GM18873 (cell line): ENCODE measurements at regions not wholly inside any gene's neighbourhood (a gene's known extent, or its start where the extent isn't known, plus 50 kb on each side); places are given as distances from the start of the nearest gene placed in this dataset.

Experiments
- ATAC-seq: cut with Tn5 transposase; IDR thresholded peaks from one replicate; pipeline ENCODE4 v1.9.1; 2021; ENCODE audit warnings: mild to moderate bottlenecking, moderate library complexity, moderate number of reproducible peaks; ENCODE audit not compliant: unreplicated experiment, low FRiP score

DNA sequence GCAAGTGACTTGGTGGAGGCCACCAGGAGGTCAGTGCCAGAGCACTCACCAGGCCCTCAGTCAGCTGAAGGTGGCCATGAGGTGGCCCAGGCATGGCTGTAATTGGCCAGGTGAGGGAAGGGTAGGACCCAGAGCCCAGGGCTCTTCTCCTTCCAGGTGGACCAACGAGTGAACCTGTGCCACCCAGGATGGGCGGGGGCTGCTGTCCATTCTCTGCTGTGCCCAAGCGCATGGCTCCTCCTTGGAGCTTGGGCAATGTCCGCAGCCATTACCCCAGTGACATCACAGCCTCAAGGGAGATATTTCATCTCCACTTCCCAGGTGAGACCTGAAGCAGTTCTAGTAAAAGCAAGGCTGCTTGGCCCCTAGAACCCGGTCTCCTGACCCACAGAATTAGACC lies 303.0 kb upstream of the FOXF1 start:
- no peak for ATAC-seq

GRCh38 chr16:86209202-86209601 lies 301.1 kb upstream of the FOXF1 start:
- no peak for ATAC-seq

GRCh38 chr16:86210403-86211193 lies 299.7 kb upstream of the FOXF1 start:
- no peak for ATAC-seq

DNA sequence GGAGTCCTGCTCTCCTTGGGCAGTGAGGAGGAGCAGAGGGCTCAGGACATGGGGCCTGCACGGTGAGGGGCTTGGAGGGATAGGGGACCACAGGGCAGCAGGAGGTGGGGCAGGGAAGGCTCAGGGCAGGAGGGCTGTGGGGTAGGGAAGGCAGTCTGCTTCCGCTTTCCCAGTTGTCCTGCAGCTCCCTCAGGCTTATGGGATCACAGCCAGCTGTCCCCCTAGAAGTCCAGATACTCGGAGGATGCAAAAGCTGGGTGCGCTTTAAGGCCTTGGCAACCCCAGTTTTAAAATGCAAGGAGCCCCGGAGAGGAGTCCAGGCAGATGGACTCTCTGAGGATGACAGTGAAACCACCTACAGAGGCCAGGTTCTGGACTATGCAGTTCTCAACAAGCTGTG lies 299.1 kb upstream of the FOXF1 start:
- no peak for ATAC-seq

- ATAC-seq, result no peak
Observed at GRCh38 chr16:86211800-86212199, 298.5 kb upstream of the FOXF1 start.

GRCh38 chr16:86212706-86213436 lies 297.5 kb upstream of the FOXF1 start:
- ATAC-seq, result no peak

GRCh38 chr16:86213437-86214205 lies 296.7 kb upstream of the FOXF1 start:
- ATAC-seq, result no peak

- no peak for ATAC-seq
Observed at GRCh38 chr16:86214326-86215232, 295.7 kb upstream of the FOXF1 start.

DNA sequence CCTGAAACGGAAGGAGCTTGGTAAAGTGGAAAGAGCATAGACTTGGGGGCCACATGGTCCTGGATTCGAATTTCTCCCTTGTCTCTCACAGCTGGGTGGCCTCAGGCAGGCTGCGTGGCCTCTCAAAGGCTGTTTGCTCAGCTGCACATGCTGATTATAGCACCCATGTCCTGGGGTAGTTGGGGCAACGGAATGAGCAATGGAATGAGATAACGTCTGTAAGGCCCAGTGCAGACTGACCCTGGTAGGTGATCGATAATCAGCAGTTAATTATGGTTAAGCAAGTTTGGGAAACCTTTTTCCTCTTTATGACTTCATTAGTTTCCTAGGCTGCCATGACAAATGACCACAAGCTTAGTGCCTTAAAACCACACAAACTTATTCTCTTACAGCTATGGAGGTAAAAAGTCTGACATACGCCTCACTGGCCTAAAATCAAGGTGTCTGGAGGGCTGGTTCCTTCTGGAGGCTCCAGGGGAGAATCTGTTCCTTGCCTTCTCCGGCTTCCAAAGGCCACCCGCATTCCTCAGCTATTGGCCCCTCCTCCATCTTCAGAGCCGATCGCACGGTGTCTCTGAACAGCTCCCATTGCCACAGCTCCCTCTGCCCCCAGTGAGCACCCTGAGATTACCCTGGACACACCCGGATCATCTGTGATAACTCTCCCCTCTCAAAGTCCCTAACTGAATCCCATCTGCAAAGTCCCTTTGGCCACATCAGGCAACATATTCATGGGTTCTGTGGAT lies 294.9 kb upstream of the FOXF1 start:
- ATAC-seq, result no peak

- ATAC-seq, result no peak
Observed at GRCh38 chr16:86215979-86216585, 294.2 kb upstream of the FOXF1 start.

DNA sequence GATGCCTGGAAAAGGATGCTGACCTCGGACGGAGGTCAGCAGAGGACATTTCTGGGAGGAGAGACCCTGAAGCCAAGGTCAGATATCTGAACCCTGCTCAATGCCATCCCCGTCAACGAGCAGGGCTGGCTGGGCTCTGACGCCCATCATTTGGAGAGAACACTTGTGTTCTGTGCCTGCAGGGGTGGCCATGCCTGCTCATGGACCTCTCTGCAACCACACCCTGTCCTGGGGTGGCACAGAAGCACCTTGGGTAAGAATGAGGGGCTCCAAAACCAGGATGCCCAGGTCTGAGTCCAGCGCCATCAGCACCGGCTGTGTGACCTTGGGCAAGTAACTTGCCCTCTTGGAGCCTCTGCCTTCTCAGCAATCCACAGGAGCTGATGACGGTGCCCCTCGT lies 293.7 kb upstream of the FOXF1 start:
- no peak for ATAC-seq

- ATAC-seq, result no peak
Observed at GRCh38 chr16:86217001-86217890, 293.1 kb upstream of the FOXF1 start.

- ATAC-seq, result no peak
Observed at GRCh38 chr16:86217891-86218270, 292.4 kb upstream of the FOXF1 start.

- ATAC-seq, result no peak
Observed at GRCh38 chr16:86218479-86219170, 291.7 kb upstream of the FOXF1 start.

DNA sequence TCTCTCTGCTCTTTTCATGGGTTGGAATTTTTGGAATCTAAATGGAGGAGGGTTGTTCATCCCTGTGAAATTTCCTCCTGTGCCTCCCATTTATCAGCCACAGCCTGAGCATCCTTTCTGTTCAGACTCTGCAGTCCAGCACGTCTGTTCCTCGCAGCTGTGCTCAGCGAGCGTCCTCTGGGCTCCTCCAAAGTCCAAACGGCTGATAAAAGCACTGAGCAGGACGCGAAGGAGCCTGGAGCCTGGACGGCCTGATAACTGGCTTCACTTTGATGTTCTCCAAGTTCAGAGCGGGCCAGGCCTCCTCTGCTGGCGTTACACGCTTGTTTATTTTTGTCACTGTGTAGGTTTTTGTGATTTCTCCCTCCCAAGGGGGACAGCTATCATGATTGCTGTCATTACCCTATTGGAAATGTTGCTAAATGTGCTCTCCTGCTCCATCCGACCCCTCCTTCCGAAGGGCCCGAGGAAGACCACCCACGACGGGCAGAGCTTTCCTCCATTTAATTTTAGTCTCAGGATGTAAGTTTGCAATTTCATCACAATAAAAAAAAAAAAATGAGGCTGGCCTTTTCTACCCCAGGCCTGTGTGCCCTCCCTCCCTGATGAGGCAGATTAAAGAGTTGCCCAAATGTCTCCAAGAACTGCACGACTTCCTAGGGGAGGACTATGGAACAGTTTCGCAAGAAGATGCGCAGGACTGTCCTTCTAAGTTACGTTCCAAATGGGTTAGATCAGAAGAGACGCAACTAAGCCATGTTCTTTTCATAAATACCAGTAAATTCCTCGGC lies 290.5 kb upstream of the FOXF1 start:
- ATAC-seq, result no peak

DNA sequence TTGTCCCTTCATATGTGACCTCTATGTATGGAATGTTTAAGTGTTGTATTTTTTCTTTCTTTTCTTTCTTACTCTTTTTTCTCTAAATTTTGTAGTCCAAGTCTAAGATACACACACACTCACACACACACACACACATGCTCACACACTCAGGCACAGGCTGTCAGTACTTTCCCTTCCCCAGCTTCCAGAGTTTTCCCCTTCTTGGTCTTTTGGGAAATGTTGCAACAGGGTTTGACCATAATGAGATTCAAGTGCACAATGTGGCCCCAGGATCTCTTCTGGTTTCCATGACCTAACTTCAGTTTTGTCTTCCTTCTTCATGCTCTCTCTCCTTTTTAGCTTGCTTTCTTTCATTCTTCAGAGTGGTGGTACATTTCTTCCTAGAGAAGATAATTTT lies 289.8 kb upstream of the FOXF1 start:
- no peak for ATAC-seq

DNA sequence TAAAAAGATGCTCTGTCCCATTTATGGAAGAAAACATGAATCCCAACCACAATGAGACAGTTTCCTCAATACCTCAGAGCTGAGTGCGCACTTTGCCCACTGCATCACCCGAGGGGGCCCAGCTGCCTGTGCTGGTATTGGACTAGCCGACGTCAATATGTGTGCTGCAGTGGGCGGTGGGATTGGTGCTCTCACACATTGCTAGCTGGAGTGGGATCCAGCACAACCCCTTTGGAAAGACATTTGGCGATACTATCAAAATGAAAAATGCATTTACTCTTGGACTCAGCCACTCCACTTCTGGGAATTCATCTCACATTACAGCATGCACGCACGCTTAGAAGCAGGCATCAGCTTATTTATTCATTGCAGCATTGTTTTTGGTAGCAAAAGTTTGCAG lies 289.2 kb upstream of the FOXF1 start:
- ATAC-seq, result no peak
